ENCODE measurements at regions not wholly inside any gene's neighbourhood (a gene's known extent, or its start where the extent isn't known, plus 50 kb on each side); places are given as distances from the start of the nearest gene placed in this dataset.

GRCh38 chr5:18276939-18277338, 642.7 kb downstream of the TAF11L14 start:
- Histone ChIP-seq H3K79me2 (ENCODE audit: control insufficient read depth, insufficient read depth, low read length) (no peaks in the 10 kb centered on the region), H3K27ac (ENCODE audit: extremely low read depth, low read depth, low read length) (no peak overlapping the region), H3K36me3 (ENCODE audit: control insufficient read depth, insufficient read depth, low read length) (no peaks in the 10 kb centered on the region), H3K9ac (ENCODE audit: insufficient read depth in 1 of 2, low read depth in 2 of 2, low read length in 2 of 2) (no peak overlapping the region), H2AFZ (ENCODE audit: low read depth, low read length) (no peak overlapping the region), H3K4me1 (replicated peaks in 1 of 2; ENCODE audit: control insufficient read depth in 2 of 2, insufficient read depth in 2 of 2, low read length in 2 of 2) (no peaks in the 10 kb centered on the region), H3K4me2 (ENCODE audit: insufficient read depth, low read length) (no peak overlapping the region), H3K27me3 (ENCODE audit: control insufficient read depth in 2 of 2, insufficient read depth in 2 of 2, low read length in 2 of 2) (no peaks in the 10 kb centered on the region), H3K9me3 (replicated peaks; ENCODE audit: control insufficient read depth, insufficient read depth, low read depth, low read length) (no peaks in the 10 kb centered on the region; the same call in 1 of the 2 replicates), H3K9me1 (ENCODE audit: control insufficient read depth, insufficient read depth, low read length) (no peaks in the 10 kb centered on the region), H4K20me1 (replicated peaks; ENCODE audit: control insufficient read depth, insufficient read depth, low read length) (no peaks in the 10 kb centered on the region), H3K4me3 (no peak overlapping the region)
- DNase-seq (ENCODE audit: extremely low read depth in 1 of 4, low spot score in 3 of 4) (no peak), ATAC-seq (no peak), FAIRE-seq (no peak)
- intact Hi-C loops (cut with micrococcal nuclease) (no loop called here), in situ Hi-C loops (cut with MboI) (no loop called here)
- TF ChIP-seq POLR3A (IDR thresholded peaks at IDR 0.05; ENCODE audit: borderline replicate concordance, extremely low read depth, insufficient read depth, insufficient read length) (no peak), KAT7 (CRISPR knock-in tag; IDR thresholded peaks at IDR 0.05; ENCODE audit: borderline replicate concordance) (no peak), ZNF175 (CRISPR knock-in tag; IDR thresholded peaks at IDR 0.05; ENCODE audit: low read depth) (no peak), BRD9 (IDR thresholded peaks at IDR 0.05; ENCODE audit: low read depth, partially characterized antibody) (no peak), ZNF644 (tag; IDR thresholded peaks at IDR 0.05; ENCODE audit: low read depth) (no peak), NCOR1 (IDR thresholded peaks at IDR 0.05) (no peak), HLTF (IDR thresholded peaks at IDR 0.05) (no peak)
- POLR2A ChIA-PET = no interaction called here
- CTCF ChIA-PET (ENCODE audit: low intra/inter-chr PET ratio) = interaction anchor here (0.6 kb wide), 1 partner anchor 1381 kb away, joined by 3 read pairs; no protein-coding TSS in a partner anchor
- no TSS peak for BruUV-seq (replicated peaks)
- WGBS (ENCODE audit: insufficient coverage, low coverage, missing lambda C conversion rate) = 1% methylated on average over 5 of the region's 5 CpGs
